ENCODE measurements at regions not wholly inside any gene's neighbourhood (a gene's known extent, or its start where the extent isn't known, plus 50 kb on each side); places are given as distances from the start of the nearest gene placed in this dataset.

DNA sequence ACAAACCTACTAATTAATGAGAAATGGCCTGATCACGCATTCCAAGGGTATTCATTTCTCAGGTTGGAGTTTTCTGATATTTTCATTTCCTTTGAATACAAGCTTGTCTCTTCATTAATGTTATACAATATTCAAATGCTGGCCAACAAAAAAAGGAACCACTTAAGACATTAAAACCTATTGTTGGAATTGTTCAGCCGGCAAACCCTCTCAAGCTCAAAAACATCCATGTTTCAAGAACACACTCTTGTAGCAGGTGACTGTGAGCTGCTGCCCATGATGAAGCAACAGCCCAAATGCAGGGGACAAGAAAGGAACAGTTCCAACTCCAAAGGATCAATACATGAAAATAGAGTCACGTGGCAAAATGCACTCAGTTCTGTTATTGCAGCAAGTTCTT is 454.5 kb downstream of the BCL11A start:
- TF ChIP-seq, protein P1, sequence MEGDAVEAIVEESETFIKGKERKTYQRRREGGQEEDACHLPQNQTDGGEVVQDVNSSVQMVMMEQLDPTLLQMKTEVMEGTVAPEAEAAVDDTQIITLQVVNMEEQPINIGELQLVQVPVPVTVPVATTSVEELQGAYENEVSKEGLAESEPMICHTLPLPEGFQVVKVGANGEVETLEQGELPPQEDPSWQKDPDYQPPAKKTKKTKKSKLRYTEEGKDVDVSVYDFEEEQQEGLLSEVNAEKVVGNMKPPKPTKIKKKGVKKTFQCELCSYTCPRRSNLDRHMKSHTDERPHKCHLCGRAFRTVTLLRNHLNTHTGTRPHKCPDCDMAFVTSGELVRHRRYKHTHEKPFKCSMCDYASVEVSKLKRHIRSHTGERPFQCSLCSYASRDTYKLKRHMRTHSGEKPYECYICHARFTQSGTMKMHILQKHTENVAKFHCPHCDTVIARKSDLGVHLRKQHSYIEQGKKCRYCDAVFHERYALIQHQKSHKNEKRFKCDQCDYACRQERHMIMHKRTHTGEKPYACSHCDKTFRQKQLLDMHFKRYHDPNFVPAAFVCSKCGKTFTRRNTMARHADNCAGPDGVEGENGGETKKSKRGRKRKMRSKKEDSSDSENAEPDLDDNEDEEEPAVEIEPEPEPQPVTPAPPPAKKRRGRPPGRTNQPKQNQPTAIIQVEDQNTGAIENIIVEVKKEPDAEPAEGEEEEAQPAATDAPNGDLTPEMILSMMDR (IDR thresholded peaks at IDR 0.05; ENCODE audit: borderline replicate concordance, extremely low read depth, low read length, poor library complexity, severe bottlenecking): no peak
- no peak for TF ChIP-seq EZH2 (IDR thresholded peaks at IDR 0.05; ENCODE audit: borderline replicate concordance, low read depth, low read length, severe bottlenecking)
